Cerebellar nuclear complex (tissue), 1 donor: ENCODE measurements at regions not wholly inside any gene's neighbourhood (a gene's known extent, or its start where the extent isn't known, plus 50 kb on each side); places are given as distances from the start of the nearest gene placed in this dataset.

Experiments
- DNase-seq, 2 experiments: peaks; one replicate each; lab custom pipeline; 2025; lab: John Stamatoyannopoulos, UW

GRCh38 chr12:89256060-89256459 lies 96.2 kb downstream of the DUSP6 start:
- DNase-seq: no peak

DNA sequence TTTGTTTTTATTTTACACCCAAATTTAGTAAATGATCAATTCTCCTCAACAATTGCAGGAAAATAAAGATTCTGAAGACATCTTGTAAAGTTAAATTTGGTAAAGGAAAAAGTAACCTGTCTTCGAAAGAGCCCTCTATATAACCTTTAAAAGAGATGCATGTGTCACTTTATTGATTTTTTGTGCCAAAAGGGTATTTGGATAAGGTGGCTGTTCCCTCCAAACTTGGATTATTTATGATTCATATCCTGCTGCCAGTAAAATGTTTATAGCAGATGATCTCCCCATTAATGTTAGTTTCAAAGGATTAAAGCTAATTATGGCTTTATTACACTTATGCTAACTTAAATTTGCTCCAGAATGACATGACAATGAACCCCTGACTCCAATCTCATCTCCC lies 98.8 kb downstream of the DUSP6 start:
- DNase-seq: no peak

DNA sequence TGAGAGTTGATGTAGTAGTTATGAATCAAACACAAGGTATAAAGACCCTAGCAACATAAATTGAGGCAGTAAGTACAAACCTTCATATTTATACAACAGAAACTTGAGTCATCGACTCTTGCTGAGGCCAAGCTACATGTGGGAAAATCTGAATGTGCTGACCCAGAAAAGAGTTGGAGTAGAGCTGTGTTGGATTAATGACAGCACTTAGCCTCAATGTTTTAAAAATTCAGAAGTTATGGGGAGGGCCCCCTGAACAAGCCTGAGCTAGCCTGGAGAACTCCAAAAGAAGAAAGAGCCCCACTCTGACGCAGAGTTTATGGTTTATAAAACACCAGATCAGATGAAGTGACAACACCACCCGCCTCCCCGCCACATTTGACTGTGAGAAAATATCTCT lies 100.0 kb downstream of the DUSP6 start:
- no peak for DNase-seq

- DNase-seq: no peak
These were observed 100.7 kb downstream of the DUSP6 start for GRCh38 chr12:89251342-89252271.

DNA sequence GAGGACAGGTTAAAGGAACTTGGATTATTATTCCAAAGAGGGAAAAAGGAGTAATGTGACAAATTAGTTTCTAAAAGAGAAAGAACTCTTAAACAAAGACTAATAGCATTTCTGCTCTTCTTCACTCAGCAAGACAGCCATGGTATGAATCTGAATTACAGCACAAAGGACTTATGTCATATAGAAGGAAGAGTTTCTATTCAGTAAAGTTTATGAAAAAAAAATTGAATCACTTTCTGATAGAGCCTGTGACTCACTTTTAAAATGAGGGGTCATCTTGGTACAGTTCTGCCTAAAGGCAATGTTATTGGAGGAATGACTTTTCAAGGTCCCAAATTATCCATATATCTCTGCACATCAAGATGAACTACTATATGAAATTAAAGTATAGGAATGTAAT lies 101.7 kb downstream of the DUSP6 start:
- DNase-seq: no peak

GRCh38 chr12:89250213-89250612 lies 102.1 kb downstream of the DUSP6 start:
- DNase-seq: no peak

- no peak for DNase-seq
These were observed 104.3 kb downstream of the DUSP6 start for GRCh38 chr12:89247967-89248366.

DNA sequence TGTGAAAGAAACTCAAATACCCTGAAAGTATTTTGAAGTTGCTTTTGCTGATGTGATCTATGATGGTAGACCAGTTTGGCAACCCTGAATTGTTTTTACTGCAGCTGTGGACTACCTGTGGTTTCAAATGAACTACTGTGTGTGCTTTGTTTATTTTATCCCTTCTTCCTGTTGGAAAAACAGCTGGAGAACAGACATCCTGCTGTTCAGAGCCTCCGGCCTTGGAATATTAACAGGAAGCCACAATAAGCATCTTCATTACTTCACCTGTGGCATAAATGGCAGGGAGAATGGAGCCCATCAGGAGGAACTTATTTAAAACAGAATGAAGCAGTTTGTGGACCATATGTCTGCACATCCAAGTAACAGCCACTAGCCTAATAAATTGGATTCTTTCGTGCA lies 104.8 kb downstream of the DUSP6 start:
- no peak for DNase-seq

DNA sequence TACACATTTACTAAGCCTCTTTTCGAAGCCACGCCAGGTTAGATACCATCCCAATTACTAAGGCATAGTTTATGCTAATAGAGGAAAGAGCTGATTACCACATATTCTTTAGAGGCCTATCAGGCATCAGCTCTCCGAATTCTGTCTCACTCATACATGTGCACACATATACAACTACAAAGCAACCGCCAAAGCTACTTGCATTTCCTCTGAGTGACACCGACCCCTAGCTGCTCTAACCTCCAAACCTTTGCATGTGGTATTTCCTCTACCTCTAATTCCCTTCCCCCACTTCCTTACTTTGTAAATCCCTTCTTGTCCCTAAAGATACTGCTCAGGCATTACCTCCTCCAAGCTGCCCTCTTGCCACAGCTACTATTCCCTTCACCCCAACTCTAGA lies 107.2 kb downstream of the DUSP6 start:
- no peak for DNase-seq

- no peak for DNase-seq
These were observed 107.8 kb downstream of the DUSP6 start for GRCh38 chr12:89244536-89244935.

GRCh38 chr12:89243771-89244170 lies 108.5 kb downstream of the DUSP6 start:
- DNase-seq: no peak

- no peak for DNase-seq
These were observed 112.8 kb downstream of the DUSP6 start for GRCh38 chr12:89239534-89239933.

DNA sequence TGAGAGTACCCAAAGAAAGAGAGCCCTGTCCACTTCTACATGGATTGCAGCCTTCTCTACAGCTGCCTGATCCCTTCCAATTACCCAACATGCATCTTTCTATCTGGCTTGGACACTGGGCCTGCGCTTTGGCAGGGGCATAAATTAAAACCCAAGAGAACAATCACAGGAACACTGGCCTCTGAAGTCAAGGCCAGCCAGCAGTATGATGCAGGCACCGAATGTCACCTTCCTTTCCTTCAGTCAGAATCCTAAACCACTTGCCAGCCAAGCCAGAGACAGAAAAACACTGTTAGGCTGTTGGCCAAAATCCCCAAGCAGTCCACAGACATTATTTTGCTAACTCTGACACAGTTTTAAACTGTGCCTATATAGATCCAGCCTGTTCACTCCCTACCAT lies 113.7 kb downstream of the DUSP6 start:
- no peak for DNase-seq

GRCh38 chr12:89237763-89238162 lies 114.5 kb downstream of the DUSP6 start:
- DNase-seq: no peak

GRCh38 chr12:89236748-89237383 lies 115.4 kb downstream of the DUSP6 start:
- no peak for DNase-seq

- no peak for DNase-seq
These were observed 116.1 kb downstream of the DUSP6 start for GRCh38 chr12:89236237-89236636.

DNA sequence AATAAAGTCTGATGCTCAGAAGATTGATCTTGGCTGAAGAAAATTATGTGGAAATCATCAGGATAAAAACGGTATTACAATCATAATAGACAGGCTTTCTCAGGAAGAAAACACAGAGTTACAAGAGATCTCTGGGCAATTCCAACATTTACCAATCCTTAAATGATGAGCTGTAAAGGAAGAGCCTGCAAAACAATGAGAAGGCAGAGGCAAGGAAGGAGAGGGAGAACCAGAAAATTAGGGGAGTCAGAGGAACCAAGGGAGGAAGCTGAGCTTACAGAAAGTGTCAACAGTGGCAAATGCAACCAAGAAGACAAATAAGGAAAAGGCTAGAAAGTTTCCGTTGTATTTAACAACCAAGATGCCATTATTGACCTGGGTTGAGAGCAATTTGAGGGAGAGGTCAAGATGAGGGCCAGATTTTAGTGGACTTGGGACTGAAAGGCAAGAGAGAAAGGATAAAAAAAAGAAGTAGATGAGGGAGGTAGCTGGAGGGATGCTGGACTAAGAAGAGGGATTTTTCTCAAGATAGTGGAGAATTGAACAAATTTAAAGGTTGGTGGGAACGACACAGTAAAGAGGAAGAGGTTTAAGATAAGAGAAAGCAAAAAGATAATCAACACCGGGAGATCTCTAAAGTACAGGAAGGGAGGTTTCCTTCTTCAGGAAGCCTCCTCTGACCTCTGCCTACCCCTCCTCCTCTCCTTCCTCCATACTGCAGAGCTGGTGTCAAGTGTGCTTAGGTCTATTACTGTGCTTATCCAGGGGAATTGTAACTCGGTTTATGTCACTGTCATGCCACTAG lies 116.9 kb downstream of the DUSP6 start:
- no peak for DNase-seq

DNA sequence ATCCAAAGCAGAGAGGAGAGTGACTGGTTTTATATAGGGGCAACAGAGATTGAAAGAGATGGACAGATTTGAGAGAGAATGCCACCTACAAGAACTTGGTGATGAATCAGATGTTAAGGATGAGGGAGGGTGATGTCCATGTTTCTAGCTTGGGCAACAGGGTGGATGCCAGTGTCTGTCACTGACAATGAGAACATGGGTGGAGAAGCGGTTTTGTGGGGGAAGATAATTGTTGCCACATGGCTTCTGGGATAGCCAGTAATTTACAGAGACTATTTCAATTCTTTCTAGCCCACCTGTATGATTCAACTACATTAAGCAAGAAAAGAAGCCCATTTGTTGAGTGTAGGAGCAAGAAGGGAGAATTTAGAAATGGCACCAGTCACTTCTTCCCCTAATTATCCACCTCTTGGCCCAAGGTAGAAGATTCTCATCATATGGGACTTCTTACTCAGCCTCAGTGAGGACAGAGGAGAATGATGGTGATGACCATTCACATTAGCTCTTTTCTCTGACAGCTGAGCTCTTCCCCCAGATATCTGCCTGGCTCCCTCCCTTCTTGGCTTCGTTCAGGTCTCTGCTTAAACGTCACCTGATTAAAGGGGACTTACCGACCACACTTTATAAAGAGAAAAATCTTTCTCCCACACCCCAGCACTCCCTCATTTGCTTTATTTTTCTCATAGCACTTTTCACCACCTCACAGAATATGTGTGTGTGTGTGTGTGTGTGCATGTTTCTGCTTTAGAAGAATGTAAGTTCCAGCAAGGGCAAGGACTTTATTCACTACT lies 117.8 kb downstream of the DUSP6 start:
- no peak for DNase-seq

GRCh38 chr12:89231686-89232085 lies 120.6 kb downstream of the DUSP6 start:
- no peak for DNase-seq

GRCh38 chr12:89230376-89231315 lies 121.7 kb downstream of the DUSP6 start:
- no peak for DNase-seq

DNA sequence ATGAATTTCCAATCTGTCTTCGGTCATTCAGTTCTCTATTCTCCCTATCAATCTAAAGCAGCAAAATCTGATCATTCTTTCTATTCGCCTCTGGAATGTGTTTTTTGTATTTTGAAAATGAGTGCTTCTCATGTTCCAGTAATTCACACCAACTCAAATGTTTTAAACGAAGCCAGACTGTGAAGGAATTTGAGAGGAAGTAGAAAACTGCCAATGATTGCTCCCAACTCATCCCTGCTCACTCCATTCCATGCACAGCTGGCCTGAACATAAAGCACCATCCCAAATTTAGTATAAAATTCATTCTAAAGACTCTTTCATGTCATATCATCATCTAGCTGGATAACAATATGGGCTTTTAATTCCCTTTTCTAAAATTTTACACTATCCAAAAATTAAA lies 123.8 kb downstream of the DUSP6 start:
- DNase-seq: no peak
